Colonic mucosa (tissue), 4 donors: ENCODE measurements at regions not wholly inside any gene's neighbourhood (a gene's known extent, or its start where the extent isn't known, plus 50 kb on each side); places are given as distances from the start of the nearest gene placed in this dataset.
"Not testable (repeated sequence)": the region's sequence is repeated elsewhere in the genome, so short reads cannot be mapped to it uniquely, and the experiment has no call there.

Experiments used
- DNase-seq: peaks from one replicate; pipeline ENCODE4 v3.0.0-alpha.2; 2020
- H3K27ac ChIP-seq: fragments of 200-600 bp; one replicate; pipeline ENCODE4 v1.8.0; 2021
- H3K27me3 ChIP-seq: fragments of 200-600 bp; one replicate; pipeline ENCODE4 v1.8.0; 2021
- H3K36me3 ChIP-seq: fragments of 200-600 bp; one replicate; pipeline ENCODE4 v1.8.0; 2021
- H3K4me1 ChIP-seq: fragments of 200-600 bp; one replicate; pipeline ENCODE4 v1.8.0; 2021; ENCODE audit warnings: mild to moderate bottlenecking
- H3K4me3 ChIP-seq: fragments of 200-600 bp; one replicate; pipeline ENCODE4 v1.8.0; 2021
- H3K9ac ChIP-seq, 2 donors: one replicate each; pipeline ENCODE4 v1.7.0; 2013; ENCODE audit warnings: control low read depth in 2 of 2, low read depth in 2 of 2, low read length in 2 of 2
- H3K9me3 ChIP-seq: fragments of 200-600 bp; one replicate; pipeline ENCODE4 v1.8.0; 2021
- intact Hi-C: fragments of 100-400 bp; cut with DNase I; formaldehyde crosslinking; loops from one replicate; pipeline ENCODE4 v1.14.1; 2022
- TF ChIP-seq, protein P1 (sequence below): fragments of 200-600 bp; IDR thresholded peaks from one replicate; pipeline ENCODE4 v1.8.0; 2022; ENCODE audit warnings: antibody characterized with exemption, mild to moderate bottlenecking
- donor health status: healthy.
- donor health status: DM: no; HTN: no; CAD: no.
- donor health status: DM: no; HTN: no; CAD: no.

DNA sequence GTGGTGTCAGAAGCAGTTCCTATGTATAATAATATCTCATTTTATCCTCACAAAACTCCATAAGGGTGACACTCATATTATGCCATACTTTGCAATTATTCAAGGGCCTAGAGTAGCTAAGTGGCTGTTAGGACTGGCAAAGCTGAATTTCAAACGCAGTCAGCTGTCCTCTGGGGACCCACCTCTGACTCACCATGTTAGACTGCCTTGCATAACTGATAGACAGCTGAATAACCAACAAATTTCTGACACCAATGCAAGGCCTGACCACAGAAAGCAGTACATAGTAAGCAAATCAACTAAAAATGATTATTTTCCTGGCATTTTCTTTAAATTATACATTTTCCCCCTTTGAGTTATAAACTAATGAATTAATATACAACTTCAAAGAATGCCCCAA, 251.6 kb upstream of the PTGER4 start:
- no peaks in the 10 kb centered on the region for H3K36me3 ChIP-seq
- intact Hi-C loops = no loop called here
- H3K9me3 ChIP-seq = no peaks in the 10 kb centered on the region
- H3K9ac ChIP-seq = no peak overlapping the region
- no peaks in the 10 kb centered on the region for H3K27me3 ChIP-seq
- TF ChIP-seq, protein P1, sequence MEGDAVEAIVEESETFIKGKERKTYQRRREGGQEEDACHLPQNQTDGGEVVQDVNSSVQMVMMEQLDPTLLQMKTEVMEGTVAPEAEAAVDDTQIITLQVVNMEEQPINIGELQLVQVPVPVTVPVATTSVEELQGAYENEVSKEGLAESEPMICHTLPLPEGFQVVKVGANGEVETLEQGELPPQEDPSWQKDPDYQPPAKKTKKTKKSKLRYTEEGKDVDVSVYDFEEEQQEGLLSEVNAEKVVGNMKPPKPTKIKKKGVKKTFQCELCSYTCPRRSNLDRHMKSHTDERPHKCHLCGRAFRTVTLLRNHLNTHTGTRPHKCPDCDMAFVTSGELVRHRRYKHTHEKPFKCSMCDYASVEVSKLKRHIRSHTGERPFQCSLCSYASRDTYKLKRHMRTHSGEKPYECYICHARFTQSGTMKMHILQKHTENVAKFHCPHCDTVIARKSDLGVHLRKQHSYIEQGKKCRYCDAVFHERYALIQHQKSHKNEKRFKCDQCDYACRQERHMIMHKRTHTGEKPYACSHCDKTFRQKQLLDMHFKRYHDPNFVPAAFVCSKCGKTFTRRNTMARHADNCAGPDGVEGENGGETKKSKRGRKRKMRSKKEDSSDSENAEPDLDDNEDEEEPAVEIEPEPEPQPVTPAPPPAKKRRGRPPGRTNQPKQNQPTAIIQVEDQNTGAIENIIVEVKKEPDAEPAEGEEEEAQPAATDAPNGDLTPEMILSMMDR = no peak
- H3K4me1 ChIP-seq = peaks cover 4% of the 10 kb centered on the region
- H3K4me3 ChIP-seq = no peak overlapping the region
- DNase-seq = no peak
- no peak overlapping the region for H3K27ac ChIP-seq

DNA sequence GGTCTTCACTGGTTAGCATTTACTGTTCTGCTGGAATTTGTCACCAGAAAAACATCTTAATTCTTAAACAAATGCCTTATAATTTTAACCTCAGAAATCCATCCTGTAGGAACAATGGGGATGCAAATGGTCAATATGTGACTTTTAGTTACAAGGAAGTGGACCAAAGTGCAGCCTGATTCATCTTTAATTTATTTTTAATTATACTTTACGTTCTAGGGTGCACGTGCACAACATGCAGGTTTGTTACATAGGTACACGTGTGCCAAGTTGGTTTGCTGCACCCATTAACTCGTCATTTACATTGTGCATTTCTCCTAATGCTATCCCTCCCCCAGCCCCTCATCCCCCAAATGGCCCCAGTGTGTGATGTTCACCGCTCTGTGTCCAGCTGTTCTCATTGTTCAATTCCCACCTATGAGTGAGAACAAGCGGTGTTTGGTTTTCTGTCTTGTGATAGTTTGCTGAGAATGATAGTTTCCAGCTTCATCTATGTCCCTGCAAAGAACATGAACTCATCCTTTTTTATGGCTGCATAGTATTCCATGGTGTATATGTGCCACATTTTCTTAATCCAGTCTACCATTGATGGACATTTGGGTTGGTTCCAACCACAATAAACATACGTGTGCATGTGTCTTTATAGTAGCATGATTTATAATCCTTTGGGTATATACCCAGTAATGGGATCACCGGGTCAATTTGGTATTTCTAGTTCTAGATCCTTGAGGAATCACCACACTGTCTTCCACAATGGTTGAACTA, 262.5 kb upstream of the PTGER4 start:
- intact Hi-C loops, H3K27me3 ChIP-seq: not testable (repeated sequence)

DNA sequence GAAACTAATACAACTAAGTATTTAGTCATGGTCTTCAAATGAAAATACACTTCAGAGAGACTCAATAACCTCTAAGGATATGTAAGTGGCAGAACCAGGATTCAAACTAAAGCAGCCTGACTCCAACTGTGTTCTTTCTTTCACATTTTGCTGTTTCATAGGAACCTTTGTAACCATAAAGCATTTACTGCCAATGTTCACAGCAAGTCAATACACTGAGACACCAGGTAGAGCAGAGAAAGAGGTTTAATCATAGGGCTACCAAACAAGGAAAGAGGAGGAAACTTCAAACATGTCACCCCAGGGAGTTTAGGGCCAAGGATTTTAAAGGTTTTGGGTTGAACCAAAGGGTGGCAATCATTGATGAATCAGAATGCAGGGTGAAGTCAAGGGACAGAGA, 263.1 kb upstream of the PTGER4 start:
- no peaks in the 10 kb centered on the region for H3K27me3 ChIP-seq
- H3K9ac ChIP-seq = no peak overlapping the region
- H3K27ac ChIP-seq = no peak overlapping the region
- no peak for DNase-seq
- intact Hi-C loops = no loop called here
- no peaks in the 10 kb centered on the region for H3K9me3 ChIP-seq
- no peaks in the 10 kb centered on the region for H3K36me3 ChIP-seq
- no peaks in the 10 kb centered on the region for H3K4me1 ChIP-seq
- TF ChIP-seq, protein P1 = no peak
- H3K4me3 ChIP-seq = no peak overlapping the region

More for the DNA sequence above, 262.5 kb upstream of the PTGER4 start:
- not testable (repeated sequence) for H3K9ac ChIP-seq, H3K4me1 ChIP-seq, H3K36me3 ChIP-seq, H3K27ac ChIP-seq, H3K4me3 ChIP-seq, DNase-seq, H3K9me3 ChIP-seq

DNA sequence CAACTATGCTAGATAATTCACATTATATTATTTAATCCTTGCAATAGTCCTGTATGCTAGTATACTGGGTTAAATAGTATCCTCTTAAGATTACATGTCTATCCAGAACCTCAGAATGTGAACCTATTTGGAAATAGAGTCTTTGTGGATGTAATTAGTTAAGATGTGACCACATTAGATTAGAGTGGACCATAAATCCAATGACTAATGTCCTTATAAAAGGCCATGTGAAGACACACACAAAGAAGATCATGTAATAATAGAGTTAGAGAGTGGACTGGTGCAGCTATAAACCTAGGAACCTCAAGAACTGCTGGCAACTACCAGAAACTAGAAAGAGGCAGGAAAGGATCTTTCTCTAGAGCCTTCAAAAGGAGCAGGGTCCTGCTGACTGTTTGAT, 263.6 kb upstream of the PTGER4 start:
- Histone ChIP-seq H3K9me3 (no peaks in the 10 kb centered on the region), H3K4me1 (no peaks in the 10 kb centered on the region), H3K9ac (no peak overlapping the region), H3K27me3 (no peaks in the 10 kb centered on the region), H3K36me3 (no peaks in the 10 kb centered on the region), H3K4me3 (no peak overlapping the region), H3K27ac (no peak overlapping the region)
- TF ChIP-seq, protein P1 = no peak
- DNase-seq = no peak
- intact Hi-C loops = no loop called here

DNA sequence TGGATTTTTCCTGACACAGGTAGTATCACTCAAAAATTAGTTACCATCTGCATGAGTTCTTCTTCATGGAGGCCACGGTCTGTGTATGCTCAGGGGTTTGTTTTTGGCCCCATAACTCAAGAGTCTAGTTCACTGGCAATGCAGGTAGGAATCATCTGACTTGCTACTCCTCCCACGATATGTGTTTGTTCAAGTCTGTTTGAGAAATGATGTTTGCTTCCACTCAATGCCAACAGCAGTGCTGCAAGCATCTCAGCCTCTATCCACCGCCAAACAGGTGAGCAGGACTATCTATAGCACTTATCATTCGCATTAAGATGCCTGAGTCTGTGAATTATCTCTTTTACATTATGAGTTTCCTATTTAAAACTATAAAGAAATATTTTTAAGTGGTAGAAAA, 264.8 kb upstream of the PTGER4 start:
- no peak overlapping the region for H3K9ac ChIP-seq
- H3K9me3 ChIP-seq = no peaks in the 10 kb centered on the region
- H3K27ac ChIP-seq = no peak overlapping the region
- intact Hi-C loops = no loop called here
- H3K36me3 ChIP-seq = no peaks in the 10 kb centered on the region
- no peak for DNase-seq
- TF ChIP-seq, protein P1 = no peak
- H3K4me3 ChIP-seq = no peak overlapping the region
- H3K4me1 ChIP-seq = no peaks in the 10 kb centered on the region
- no peaks in the 10 kb centered on the region for H3K27me3 ChIP-seq

DNA sequence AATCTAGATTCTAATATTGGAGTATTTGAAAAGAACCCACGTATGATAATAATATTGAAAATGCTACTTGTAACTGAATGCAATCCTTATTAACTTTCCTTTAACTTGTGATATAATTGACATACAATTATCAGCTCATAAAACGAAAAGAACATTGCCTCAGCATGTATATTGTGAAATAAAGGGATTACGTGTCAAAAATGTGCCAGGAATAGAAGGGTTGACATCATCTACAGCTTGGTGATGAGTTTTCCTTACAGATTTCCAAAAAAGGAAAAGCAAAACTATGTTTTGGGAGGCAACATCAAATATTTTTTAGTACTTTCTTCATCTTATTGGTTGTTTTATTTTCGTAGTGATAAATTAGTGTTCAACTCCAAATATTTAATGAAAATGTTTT, 266.0 kb upstream of the PTGER4 start:
- Histone ChIP-seq H3K9ac (no peak overlapping the region), H3K4me1 (no peaks in the 10 kb centered on the region), H3K9me3 (no peaks in the 10 kb centered on the region), H3K27ac (no peak overlapping the region), H3K27me3 (no peaks in the 10 kb centered on the region), H3K36me3 (no peaks in the 10 kb centered on the region), H3K4me3 (no peak overlapping the region)
- intact Hi-C loops = no loop called here
- TF ChIP-seq, protein P1 = no peak
- no peak for DNase-seq
